Karpas-422 (cell line): ENCODE measurements at regions not wholly inside any gene's neighbourhood (a gene's known extent, or its start where the extent isn't known, plus 50 kb on each side); places are given as distances from the start of the nearest gene placed in this dataset.

Experiments
- DNase-seq: peaks from one replicate; pipeline ENCODE4 v3.0.0-alpha.2; 2015
- H2AFZ ChIP-seq: fragments of 200-600 bp; sonication (generic); 2 replicates; pipeline ENCODE4 v1.6.1; 2014; ENCODE audit warnings: antibody characterized with exemption, low read length, mixed read lengths
- H3K27ac ChIP-seq: fragments of 200-600 bp; sonication (generic); 2 replicates; pipeline ENCODE4 v1.5.1; 2014; ENCODE audit warnings: mild to moderate bottlenecking, low read length, moderate library complexity
- H3K27me3 ChIP-seq: fragments of 200-600 bp; sonication (generic); 2 replicates; pipeline ENCODE4 v1.6.1; 2014; ENCODE audit warnings: low read length, mixed read lengths
- H3K36me3 ChIP-seq: fragments of 200-600 bp; sonication (generic); 2 replicates; pipeline ENCODE4 v1.6.1; 2014; ENCODE audit warnings: low read length, mixed read lengths; ENCODE audit not compliant: insufficient read depth
- H3K4me1 ChIP-seq: fragments of 200-600 bp; sonication (generic); 2 replicates; pipeline ENCODE4 v1.6.1; 2014; ENCODE audit warnings: mild to moderate bottlenecking, low read length, mixed read lengths
- H3K4me2 ChIP-seq: fragments of 200-600 bp; sonication (generic); 2 replicates; pipeline ENCODE4 v1.6.1; 2014; ENCODE audit warnings: low read length, low read depth, mild to moderate bottlenecking; ENCODE audit not compliant: poor library complexity, severe bottlenecking
- H3K4me3 ChIP-seq: fragments of 200-600 bp; sonication (generic); 2 replicates; pipeline ENCODE4 v1.5.1; 2014; ENCODE audit warnings: mild to moderate bottlenecking, antibody characterized with exemption, low read length, mixed read lengths
- H3K79me2 ChIP-seq: fragments of 200-600 bp; sonication (generic); 2 replicates; pipeline ENCODE4 v1.6.1; 2014; ENCODE audit warnings: mild to moderate bottlenecking, low read length, mixed read lengths
- H3K9ac ChIP-seq: fragments of 200-600 bp; sonication (generic); 2 replicates; pipeline ENCODE4 v1.6.0; 2014; ENCODE audit warnings: low read length
- H3K9me2 ChIP-seq: fragments of 200-600 bp; sonication (generic), shearing (Covaris generic); replicated peaks from 2 replicates; pipeline ENCODE4 v1.6.0; 2014; ENCODE audit warnings: mild to moderate bottlenecking, low read length, moderate library complexity; ENCODE audit not compliant: insufficient read depth
- H3K9me3 ChIP-seq: fragments of 300-700, 200-600 bp; sonication (generic); 2 replicates; pipeline ENCODE4 v1.6.1; 2014; ENCODE audit warnings: low read length, mixed read lengths
- H4K20me1 ChIP-seq: fragments of 200-600 bp; sonication (generic); 2 replicates; pipeline ENCODE4 v1.6.1; 2014; ENCODE audit warnings: mild to moderate bottlenecking, antibody characterized with exemption, low read length, low read depth; ENCODE audit not compliant: insufficient read depth

GRCh38 chr9:109953300-109953699, 173.3 kb downstream of the PALM2AKAP2 start:
- H3K9ac ChIP-seq: no peak overlapping the region
- H4K20me1 ChIP-seq: no peaks in the 10 kb centered on the region
- H3K27ac ChIP-seq: no peak overlapping the region
- no peak overlapping the region for H3K4me2 ChIP-seq
- no peak overlapping the region for H2AFZ ChIP-seq
- H3K79me2 ChIP-seq: no peaks in the 10 kb centered on the region
- no peak overlapping the region for H3K4me3 ChIP-seq
- H3K36me3 ChIP-seq: no peaks in the 10 kb centered on the region
- DNase-seq: no peak
- H3K9me2 ChIP-seq: no peaks in the 10 kb centered on the region
- no peaks in the 10 kb centered on the region for H3K4me1 ChIP-seq
- H3K9me3 ChIP-seq: no peaks in the 10 kb centered on the region
- H3K27me3 ChIP-seq: no peaks in the 10 kb centered on the region

GRCh38 chr9:109953813-109954497, 174.0 kb downstream of the PALM2AKAP2 start:
- H3K4me3 ChIP-seq: no peak overlapping the region
- no peaks in the 10 kb centered on the region for H3K9me3 ChIP-seq
- no peak overlapping the region for H3K4me2 ChIP-seq
- no peak overlapping the region for H3K9ac ChIP-seq
- no peaks in the 10 kb centered on the region for H3K27me3 ChIP-seq
- no peaks in the 10 kb centered on the region for H3K9me2 ChIP-seq
- H3K27ac ChIP-seq: no peak overlapping the region
- H3K4me1 ChIP-seq: no peaks in the 10 kb centered on the region
- no peaks in the 10 kb centered on the region for H3K36me3 ChIP-seq
- no peak for DNase-seq
- no peaks in the 10 kb centered on the region for H3K79me2 ChIP-seq
- H2AFZ ChIP-seq: no peak overlapping the region
- H4K20me1 ChIP-seq: no peaks in the 10 kb centered on the region

- H3K9ac ChIP-seq: no peak overlapping the region
- no peaks in the 10 kb centered on the region for H3K36me3 ChIP-seq
- H3K4me2 ChIP-seq: no peak overlapping the region
- no peak overlapping the region for H2AFZ ChIP-seq
- H3K9me2 ChIP-seq: no peaks in the 10 kb centered on the region
- no peak overlapping the region for H3K27ac ChIP-seq
- no peak overlapping the region for H3K4me3 ChIP-seq
- no peaks in the 10 kb centered on the region for H3K27me3 ChIP-seq
- H3K9me3 ChIP-seq: no peaks in the 10 kb centered on the region
- no peak for DNase-seq
- H3K79me2 ChIP-seq: no peaks in the 10 kb centered on the region
- no peaks in the 10 kb centered on the region for H3K4me1 ChIP-seq
- no peaks in the 10 kb centered on the region for H4K20me1 ChIP-seq
These were observed 176.9 kb downstream of the PALM2AKAP2 start for GRCh38 chr9:109956717-109957440.

- H3K27me3 ChIP-seq: no peaks in the 10 kb centered on the region
- no peak overlapping the region for H3K27ac ChIP-seq
- no peak overlapping the region for H2AFZ ChIP-seq
- H3K4me3 ChIP-seq: no peak overlapping the region
- no peaks in the 10 kb centered on the region for H3K9me3 ChIP-seq
- H3K9me2 ChIP-seq: no peaks in the 10 kb centered on the region
- no peaks in the 10 kb centered on the region for H3K36me3 ChIP-seq
- DNase-seq: no peak
- H3K4me1 ChIP-seq: no peaks in the 10 kb centered on the region
- H4K20me1 ChIP-seq: no peaks in the 10 kb centered on the region
- H3K79me2 ChIP-seq: no peaks in the 10 kb centered on the region
- H3K9ac ChIP-seq: no peak overlapping the region
- H3K4me2 ChIP-seq: no peak overlapping the region
These were observed 179.7 kb downstream of the PALM2AKAP2 start for GRCh38 chr9:109959679-109960078.

- H3K9me2 ChIP-seq: no peaks in the 10 kb centered on the region
- H3K9me3 ChIP-seq: no peaks in the 10 kb centered on the region
- no peaks in the 10 kb centered on the region for H3K36me3 ChIP-seq
- H3K4me1 ChIP-seq: peaks cover under 1% of the 10 kb centered on the region
- no peak overlapping the region for H3K27ac ChIP-seq
- H3K4me3 ChIP-seq: no peak overlapping the region
- H3K9ac ChIP-seq: no peak overlapping the region
- no peaks in the 10 kb centered on the region for H4K20me1 ChIP-seq
- H2AFZ ChIP-seq: no peak overlapping the region
- H3K27me3 ChIP-seq: no peaks in the 10 kb centered on the region; the same call in 1 of the 2 replicates
- DNase-seq: no peak
- no peak overlapping the region for H3K4me2 ChIP-seq
- no peaks in the 10 kb centered on the region for H3K79me2 ChIP-seq
These were observed 181.6 kb downstream of the PALM2AKAP2 start for GRCh38 chr9:109961626-109962025.

- Histone ChIP-seq H3K9ac (no peak overlapping the region), H3K4me2 (no peak overlapping the region), H3K36me3 (no peaks in the 10 kb centered on the region), H3K27me3 (no peaks in the 10 kb centered on the region; the same call in 1 of the 2 replicates), H3K4me3 (no peak overlapping the region), H2AFZ (no peak overlapping the region), H3K79me2 (no peaks in the 10 kb centered on the region), H3K9me3 (no peaks in the 10 kb centered on the region), H4K20me1 (no peaks in the 10 kb centered on the region), H3K4me1 (peaks cover 7% of the 10 kb centered on the region), H3K9me2 (no peaks in the 10 kb centered on the region), H3K27ac (no peak overlapping the region)
- DNase-seq: no peak
These were observed 182.2 kb downstream of the PALM2AKAP2 start for GRCh38 chr9:109962215-109962614.

GRCh38 chr9:109963079-109963478, 183.1 kb downstream of the PALM2AKAP2 start:
- Histone ChIP-seq H3K27me3 (no peaks in the 10 kb centered on the region; the same call in 1 of the 2 replicates), H3K4me1 (peaks cover 7% of the 10 kb centered on the region), H3K9ac (no peak overlapping the region), H3K4me2 (no peak overlapping the region), H3K79me2 (no peaks in the 10 kb centered on the region), H2AFZ (no peak overlapping the region), H3K27ac (no peak overlapping the region), H3K36me3 (no peaks in the 10 kb centered on the region), H3K9me3 (no peaks in the 10 kb centered on the region), H3K9me2 (no peaks in the 10 kb centered on the region), H3K4me3 (no peak overlapping the region), H4K20me1 (no peaks in the 10 kb centered on the region)
- DNase-seq: no peak

- peaks cover 7% of the 10 kb centered on the region for H3K4me1 ChIP-seq
- peak overlapping the region; percentile 23; the same call in 1 of the 2 replicates for H3K4me3 ChIP-seq
- no peaks in the 10 kb centered on the region for H3K9me2 ChIP-seq
- no peak overlapping the region for H3K9ac ChIP-seq
- H3K79me2 ChIP-seq: no peaks in the 10 kb centered on the region
- DNase-seq: no peak
- H3K27me3 ChIP-seq: no peaks in the 10 kb centered on the region; the same call in 1 of the 2 replicates
- no peaks in the 10 kb centered on the region for H4K20me1 ChIP-seq
- H3K4me2 ChIP-seq: no peak overlapping the region
- H2AFZ ChIP-seq: peak overlapping the region; percentile 26; the same call in 1 of the 2 replicates
- no peaks in the 10 kb centered on the region for H3K36me3 ChIP-seq
- H3K9me3 ChIP-seq: no peaks in the 10 kb centered on the region
- H3K27ac ChIP-seq: no peak overlapping the region
These were observed 186.8 kb downstream of the PALM2AKAP2 start for GRCh38 chr9:109966643-109967368.
